ENCODE measurements at regions not wholly inside any gene's neighbourhood (a gene's known extent, or its start where the extent isn't known, plus 50 kb on each side); places are given as distances from the start of the nearest gene placed in this dataset.
A peak's percentile ranks its signal among the peaks of the same experiment; 100 is the strongest.

DNA sequence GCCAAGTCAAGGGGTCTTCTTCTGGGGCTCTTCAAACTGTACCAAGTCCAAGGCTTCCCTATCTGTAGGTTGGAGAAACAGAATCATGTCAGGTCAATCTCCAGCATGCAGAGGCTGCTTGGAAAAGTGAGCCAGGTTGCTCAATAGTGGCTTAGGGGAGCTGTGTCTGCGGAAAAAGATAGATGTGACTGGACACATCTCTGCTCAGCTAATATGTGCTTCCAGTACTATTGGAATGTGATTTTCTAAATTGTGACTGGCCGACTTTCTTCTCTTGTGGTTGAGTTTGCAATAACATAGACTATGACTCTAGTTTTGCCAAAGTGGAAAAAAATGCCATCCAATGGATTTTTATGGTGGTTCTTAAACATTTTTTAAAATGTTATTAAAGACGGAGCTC lies 136.7 kb downstream of the BOD1 start:
- no peak overlapping the region for H3K4me3 ChIP-seq
- no peak for DNase-seq (ENCODE audit: low spot score)
- H3K27me3 ChIP-seq, result no peaks in the 10 kb centered on the region
- peaks cover 0 to 15% of the 10 kb centered on the region in 2 donors for H3K4me1 ChIP-seq
- H3K36me3 ChIP-seq, result no peaks in the 10 kb centered on the region
- no peak overlapping the region for H3K27ac ChIP-seq
- TF ChIP-seq, protein P1, sequence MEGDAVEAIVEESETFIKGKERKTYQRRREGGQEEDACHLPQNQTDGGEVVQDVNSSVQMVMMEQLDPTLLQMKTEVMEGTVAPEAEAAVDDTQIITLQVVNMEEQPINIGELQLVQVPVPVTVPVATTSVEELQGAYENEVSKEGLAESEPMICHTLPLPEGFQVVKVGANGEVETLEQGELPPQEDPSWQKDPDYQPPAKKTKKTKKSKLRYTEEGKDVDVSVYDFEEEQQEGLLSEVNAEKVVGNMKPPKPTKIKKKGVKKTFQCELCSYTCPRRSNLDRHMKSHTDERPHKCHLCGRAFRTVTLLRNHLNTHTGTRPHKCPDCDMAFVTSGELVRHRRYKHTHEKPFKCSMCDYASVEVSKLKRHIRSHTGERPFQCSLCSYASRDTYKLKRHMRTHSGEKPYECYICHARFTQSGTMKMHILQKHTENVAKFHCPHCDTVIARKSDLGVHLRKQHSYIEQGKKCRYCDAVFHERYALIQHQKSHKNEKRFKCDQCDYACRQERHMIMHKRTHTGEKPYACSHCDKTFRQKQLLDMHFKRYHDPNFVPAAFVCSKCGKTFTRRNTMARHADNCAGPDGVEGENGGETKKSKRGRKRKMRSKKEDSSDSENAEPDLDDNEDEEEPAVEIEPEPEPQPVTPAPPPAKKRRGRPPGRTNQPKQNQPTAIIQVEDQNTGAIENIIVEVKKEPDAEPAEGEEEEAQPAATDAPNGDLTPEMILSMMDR (IDR thresholded peaks at IDR 0.05), result no peak
- no peaks in the 10 kb centered on the region for H3K9me3 ChIP-seq

DNA sequence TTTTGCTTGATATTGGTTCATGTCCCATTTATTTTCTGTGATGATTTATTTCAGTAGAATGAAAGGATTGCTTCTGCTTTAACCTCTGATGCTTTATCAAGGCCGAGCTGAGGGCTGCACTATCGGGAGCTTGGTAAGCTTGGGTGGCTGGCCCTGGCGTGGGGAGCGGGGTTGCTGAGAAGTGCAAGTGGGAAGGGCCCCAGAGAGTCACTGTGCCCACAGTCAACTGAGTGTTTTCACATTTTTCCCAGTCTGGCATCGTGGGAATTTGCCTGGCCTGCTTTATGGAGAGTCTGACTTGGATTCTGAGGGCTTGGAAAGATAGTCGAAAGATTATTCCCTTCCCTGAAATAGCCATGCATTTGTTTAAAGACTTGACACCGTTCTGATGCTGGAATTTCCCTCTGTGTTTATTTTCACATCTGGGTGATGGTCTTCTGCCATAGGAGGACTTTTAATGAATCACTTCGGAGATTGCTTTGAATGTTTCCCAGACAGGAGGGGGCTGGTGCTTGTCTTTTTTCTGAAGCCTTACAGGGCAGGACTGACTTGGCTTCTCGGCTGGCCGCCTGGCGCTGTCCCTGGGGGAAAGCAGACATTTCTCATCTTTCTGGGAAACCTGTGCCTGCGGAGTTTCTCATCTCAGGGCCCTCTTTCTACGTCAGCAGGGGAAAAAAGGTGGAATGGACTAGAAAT lies 139.0 kb downstream of the BOD1 start:
- Histone ChIP-seq H3K36me3 (no peaks in the 10 kb centered on the region), H3K4me1 (peaks cover 0 to 32% of the 10 kb centered on the region in 2 donors), H3K27me3 (no peaks in the 10 kb centered on the region), H3K4me3 (no peak overlapping the region), H3K9me3 (no peaks in the 10 kb centered on the region), H3K27ac (peak overlapping the region; percentile 17 to 42)
- TF ChIP-seq, protein P1 (IDR thresholded peaks at IDR 0.05), result no peak
- DNase-seq (ENCODE audit: low spot score), result no peak

DNA sequence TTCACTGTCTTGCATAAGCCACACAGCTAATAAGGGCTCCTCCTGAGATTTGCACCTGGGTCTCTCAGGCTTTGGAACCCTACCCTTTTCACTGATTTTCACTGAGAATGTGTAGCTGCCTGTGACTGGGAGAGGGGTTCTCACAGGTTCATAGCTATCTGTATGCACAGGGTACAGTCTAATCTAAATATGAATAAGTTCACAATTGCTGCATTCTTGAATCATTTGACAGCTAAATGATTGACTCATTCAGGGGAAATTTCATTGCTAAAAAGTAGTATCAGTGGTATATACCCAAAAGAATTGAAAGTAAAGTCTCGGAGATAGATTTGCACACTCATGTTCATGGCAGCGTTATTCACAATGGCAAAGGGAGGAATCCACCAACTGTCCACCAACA lies 140.7 kb downstream of the BOD1 start:
- Histone ChIP-seq H3K36me3 (no peaks in the 10 kb centered on the region), H3K27me3 (no peaks in the 10 kb centered on the region), H3K9me3 (no peaks in the 10 kb centered on the region), H3K27ac (no peak overlapping the region), H3K4me1 (peaks cover 0 to 41% of the 10 kb centered on the region in 2 donors), H3K4me3 (no peak overlapping the region)
- DNase-seq (ENCODE audit: low spot score), result no peak
- TF ChIP-seq, protein P1 (IDR thresholded peaks at IDR 0.05), result no peak

DNA sequence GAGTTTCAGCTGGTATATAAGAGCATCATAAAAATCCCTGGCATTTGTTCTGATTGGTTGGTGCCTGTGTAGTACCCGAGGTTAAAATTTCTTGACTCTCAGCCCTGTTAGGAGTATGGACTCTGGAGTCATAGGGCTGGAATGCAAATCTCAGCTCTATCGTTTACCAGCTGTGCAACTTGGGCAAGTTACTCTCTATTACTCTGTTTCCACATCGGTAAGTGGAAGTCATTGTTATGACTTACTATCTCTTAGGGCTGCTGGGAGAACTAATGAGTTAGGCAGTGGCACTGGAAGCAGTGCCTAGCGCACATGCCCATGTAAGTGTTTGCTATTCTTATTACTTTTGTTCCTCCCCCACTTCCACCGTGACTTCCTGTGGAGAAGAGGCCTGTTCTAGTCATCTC lies 141.6 kb downstream of the BOD1 start:
- no peak overlapping the region for H3K4me3 ChIP-seq
- H3K9me3 ChIP-seq, result no peaks in the 10 kb centered on the region
- no peaks in the 10 kb centered on the region for H3K36me3 ChIP-seq
- no peak overlapping the region for H3K27ac ChIP-seq
- H3K4me1 ChIP-seq, result peaks cover 0 to 41% of the 10 kb centered on the region in 2 donors
- TF ChIP-seq, protein P1 (IDR thresholded peaks at IDR 0.05), result no peak
- DNase-seq (ENCODE audit: low spot score), result no peak
- H3K27me3 ChIP-seq, result no peaks in the 10 kb centered on the region

DNA sequence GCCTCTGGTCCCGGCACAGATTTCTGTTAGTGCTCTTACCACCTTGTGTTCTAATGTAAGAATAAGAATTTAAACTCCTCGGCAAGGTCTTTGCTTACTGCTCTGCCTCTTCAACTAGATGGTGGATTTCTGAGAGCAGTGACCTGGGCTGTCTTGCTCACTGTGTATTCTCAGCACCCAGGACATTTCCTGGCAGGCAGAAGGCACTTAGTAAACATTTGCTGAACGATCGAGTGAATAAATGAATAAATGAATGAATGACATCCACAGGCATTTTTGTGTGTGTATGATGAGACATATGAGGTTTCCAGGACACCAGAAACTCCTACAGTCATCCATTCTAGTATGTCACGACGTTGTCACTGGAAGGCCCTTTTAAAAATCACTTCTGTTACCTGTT lies 143.2 kb downstream of the BOD1 start:
- TF ChIP-seq, protein P1 (IDR thresholded peaks at IDR 0.05), result no peak
- H3K36me3 ChIP-seq, result no peaks in the 10 kb centered on the region
- DNase-seq (ENCODE audit: low spot score), result no peak
- no peaks in the 10 kb centered on the region for H3K27me3 ChIP-seq
- no peak overlapping the region for H3K4me3 ChIP-seq
- H3K4me1 ChIP-seq, result peaks cover 0 to 44% of the 10 kb centered on the region in 2 donors
- no peaks in the 10 kb centered on the region for H3K9me3 ChIP-seq
- peak overlapping the region; percentile 77 to 94 for H3K27ac ChIP-seq

DNA sequence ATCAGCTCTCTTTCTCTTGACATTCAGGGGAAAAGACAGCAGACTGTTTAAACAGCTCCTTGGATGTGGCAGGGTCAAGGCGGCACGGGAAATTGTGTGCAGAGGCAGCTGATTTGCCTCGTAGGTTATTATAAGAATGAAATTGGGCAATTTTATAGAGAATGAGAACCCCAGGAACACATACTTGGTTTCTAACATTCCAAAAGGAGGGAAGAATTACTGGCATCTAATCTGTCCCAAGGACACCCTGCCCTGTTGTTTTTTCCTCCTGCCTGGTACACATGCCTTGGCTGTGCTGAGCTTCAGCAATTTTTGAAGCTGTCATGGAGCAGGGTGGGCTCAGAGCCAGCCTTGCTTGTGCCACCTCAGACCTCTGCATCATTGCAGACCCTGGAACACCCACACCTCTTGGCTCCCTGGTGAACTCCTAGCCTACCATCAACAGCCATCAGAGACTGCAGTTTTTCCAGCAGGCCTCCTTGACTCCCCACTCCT lies 143.6 kb downstream of the BOD1 start:
- peaks cover 0 to 44% of the 10 kb centered on the region in 2 donors for H3K4me1 ChIP-seq
- no peak for DNase-seq (ENCODE audit: low spot score)
- H3K36me3 ChIP-seq, result no peaks in the 10 kb centered on the region
- TF ChIP-seq, protein P1 (IDR thresholded peaks at IDR 0.05), result no peak
- no peaks in the 10 kb centered on the region for H3K27me3 ChIP-seq
- H3K9me3 ChIP-seq, result no peaks in the 10 kb centered on the region
- peak overlapping the region; percentile 77 to 94 for H3K27ac ChIP-seq
- H3K4me3 ChIP-seq, result no peak overlapping the region
